Colonic mucosa (tissue), 4 donors: ENCODE measurements at regions not wholly inside any gene's neighbourhood (a gene's known extent, or its start where the extent isn't known, plus 50 kb on each side); places are given as distances from the start of the nearest gene placed in this dataset.
"Not testable (repeated sequence)": the region's sequence is repeated elsewhere in the genome, so short reads cannot be mapped to it uniquely, and the experiment has no call there.

ENCODE experiments used
- DNase-seq: peaks from one replicate; pipeline ENCODE4 v3.0.0-alpha.2; 2020
- H3K27ac ChIP-seq: fragments of 200-600 bp; one replicate; pipeline ENCODE4 v1.8.0; 2021
- H3K27me3 ChIP-seq: fragments of 200-600 bp; one replicate; pipeline ENCODE4 v1.8.0; 2021
- H3K36me3 ChIP-seq: fragments of 200-600 bp; one replicate; pipeline ENCODE4 v1.8.0; 2021
- H3K4me1 ChIP-seq: fragments of 200-600 bp; one replicate; pipeline ENCODE4 v1.8.0; 2021; ENCODE audit warnings: mild to moderate bottlenecking
- H3K4me3 ChIP-seq: fragments of 200-600 bp; one replicate; pipeline ENCODE4 v1.8.0; 2021
- H3K9ac ChIP-seq, 2 donors: one replicate each; pipeline ENCODE4 v1.7.0; 2013; ENCODE audit warnings: control low read depth in 2 of 2, low read depth in 2 of 2, low read length in 2 of 2
- H3K9me3 ChIP-seq: fragments of 200-600 bp; one replicate; pipeline ENCODE4 v1.8.0; 2021
- intact Hi-C: fragments of 100-400 bp; cut with DNase I; formaldehyde crosslinking; loops from one replicate; pipeline ENCODE4 v1.14.1; 2022
- TF ChIP-seq, protein P1 (sequence below): fragments of 200-600 bp; IDR thresholded peaks from one replicate; pipeline ENCODE4 v1.8.0; 2022; ENCODE audit warnings: antibody characterized with exemption, mild to moderate bottlenecking
- donor health status: healthy.
- donor health status: DM: no; HTN: no; CAD: no.
- donor health status: DM: no; HTN: no; CAD: no.

DNA sequence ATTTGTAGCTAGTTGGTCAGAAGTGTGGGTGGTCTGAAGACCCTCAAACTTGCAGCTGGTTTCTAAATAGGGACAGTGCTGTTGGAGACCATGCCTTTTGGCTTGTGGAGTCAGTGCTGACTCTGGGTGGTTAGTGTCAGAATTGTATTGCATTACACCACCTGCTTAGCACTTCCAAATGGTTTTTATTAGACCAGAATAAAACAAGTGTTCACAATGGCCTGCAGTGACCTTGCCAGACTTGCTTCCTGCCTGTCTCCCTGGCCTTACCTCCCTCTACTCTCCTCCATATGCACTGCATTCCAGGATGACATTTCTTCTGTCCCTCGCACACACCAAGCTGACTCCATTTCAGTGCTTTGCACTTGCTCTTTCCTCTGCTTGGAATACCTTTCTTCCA is 72.7 kb upstream of the CNIH3 start:
- no peak for DNase-seq
- Histone ChIP-seq H3K4me1 (no peaks in the 10 kb centered on the region), H3K9me3 (no peaks in the 10 kb centered on the region), H3K27me3 (no peaks in the 10 kb centered on the region), H3K27ac (no peak overlapping the region), H3K36me3 (no peaks in the 10 kb centered on the region), H3K9ac (no peak overlapping the region), H3K4me3 (no peak overlapping the region)
- intact Hi-C loops = no loop called here
- TF ChIP-seq, protein P1, sequence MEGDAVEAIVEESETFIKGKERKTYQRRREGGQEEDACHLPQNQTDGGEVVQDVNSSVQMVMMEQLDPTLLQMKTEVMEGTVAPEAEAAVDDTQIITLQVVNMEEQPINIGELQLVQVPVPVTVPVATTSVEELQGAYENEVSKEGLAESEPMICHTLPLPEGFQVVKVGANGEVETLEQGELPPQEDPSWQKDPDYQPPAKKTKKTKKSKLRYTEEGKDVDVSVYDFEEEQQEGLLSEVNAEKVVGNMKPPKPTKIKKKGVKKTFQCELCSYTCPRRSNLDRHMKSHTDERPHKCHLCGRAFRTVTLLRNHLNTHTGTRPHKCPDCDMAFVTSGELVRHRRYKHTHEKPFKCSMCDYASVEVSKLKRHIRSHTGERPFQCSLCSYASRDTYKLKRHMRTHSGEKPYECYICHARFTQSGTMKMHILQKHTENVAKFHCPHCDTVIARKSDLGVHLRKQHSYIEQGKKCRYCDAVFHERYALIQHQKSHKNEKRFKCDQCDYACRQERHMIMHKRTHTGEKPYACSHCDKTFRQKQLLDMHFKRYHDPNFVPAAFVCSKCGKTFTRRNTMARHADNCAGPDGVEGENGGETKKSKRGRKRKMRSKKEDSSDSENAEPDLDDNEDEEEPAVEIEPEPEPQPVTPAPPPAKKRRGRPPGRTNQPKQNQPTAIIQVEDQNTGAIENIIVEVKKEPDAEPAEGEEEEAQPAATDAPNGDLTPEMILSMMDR = no peak

DNA sequence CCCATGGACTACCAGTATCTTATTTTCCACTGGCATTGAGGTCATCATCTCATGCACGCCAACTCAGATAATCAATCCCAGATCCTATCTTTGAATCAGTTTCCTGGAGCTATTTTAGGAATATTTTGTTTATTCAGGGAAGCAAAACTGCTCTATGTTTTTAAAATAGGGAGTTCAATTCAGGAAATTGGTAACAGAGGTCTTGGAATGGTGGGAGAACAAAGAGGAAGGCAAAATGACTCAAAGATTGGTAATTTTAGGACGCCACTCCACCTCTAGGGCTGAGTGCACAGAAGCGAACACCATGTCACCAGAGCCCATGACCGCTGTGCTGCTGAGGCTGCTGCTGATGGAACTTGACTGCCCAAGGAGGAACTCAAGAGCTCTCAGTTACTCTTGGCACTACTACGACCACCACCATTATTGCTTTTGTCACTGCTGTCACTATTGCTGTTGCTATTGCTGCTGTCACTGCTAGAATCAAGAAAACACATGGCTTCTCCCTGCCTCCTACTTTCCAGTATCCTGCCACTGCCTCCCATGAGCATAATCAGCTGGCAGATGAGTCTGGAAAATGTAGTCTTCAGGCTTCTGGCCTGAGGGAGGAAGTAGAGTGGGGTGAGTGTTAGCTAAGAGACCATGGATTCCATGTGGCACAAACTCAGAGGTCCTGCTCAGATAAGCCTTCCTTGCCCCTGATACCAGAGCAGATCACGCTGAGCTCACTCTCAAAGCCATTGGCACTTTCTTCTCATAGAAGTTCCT is 71.6 kb upstream of the CNIH3 start:
- DNase-seq = no peak
- H3K36me3 ChIP-seq = no peaks in the 10 kb centered on the region
- H3K9me3 ChIP-seq = no peaks in the 10 kb centered on the region
- H3K27ac ChIP-seq = no peak overlapping the region
- H3K4me3 ChIP-seq = no peak overlapping the region
- TF ChIP-seq, protein P1 = no peak
- no peaks in the 10 kb centered on the region for H3K4me1 ChIP-seq
- H3K27me3 ChIP-seq = no peaks in the 10 kb centered on the region
- intact Hi-C loops = no loop called here
- H3K9ac ChIP-seq = no peak overlapping the region

DNA sequence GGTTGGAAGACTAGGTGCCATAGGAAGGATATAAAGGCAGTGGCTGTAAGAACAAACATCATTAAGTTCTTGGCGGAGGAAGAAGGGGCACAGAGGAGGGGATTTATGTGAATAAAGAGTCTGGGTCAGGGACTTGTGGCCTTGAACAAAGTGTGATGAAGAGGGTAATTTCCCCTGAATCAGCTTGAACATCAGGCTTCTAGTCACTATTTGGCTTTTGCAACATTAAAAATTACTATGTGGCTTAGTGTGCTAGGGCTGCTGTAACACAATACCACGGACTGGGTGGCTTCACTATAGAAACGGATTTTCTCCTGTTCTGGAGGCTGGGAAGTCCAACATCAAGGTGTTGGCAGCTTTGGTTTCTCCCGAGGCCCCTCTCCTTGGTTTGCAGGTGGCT is 70.5 kb upstream of the CNIH3 start:
- no peak for DNase-seq
- Histone ChIP-seq H3K9ac (no peak overlapping the region), H3K4me3 (no peak overlapping the region), H3K4me1 (no peaks in the 10 kb centered on the region), H3K9me3 (no peaks in the 10 kb centered on the region), H3K27ac (no peak overlapping the region), H3K36me3 (no peaks in the 10 kb centered on the region), H3K27me3 (no peaks in the 10 kb centered on the region)
- intact Hi-C loops = no loop called here
- TF ChIP-seq, protein P1 = no peak

DNA sequence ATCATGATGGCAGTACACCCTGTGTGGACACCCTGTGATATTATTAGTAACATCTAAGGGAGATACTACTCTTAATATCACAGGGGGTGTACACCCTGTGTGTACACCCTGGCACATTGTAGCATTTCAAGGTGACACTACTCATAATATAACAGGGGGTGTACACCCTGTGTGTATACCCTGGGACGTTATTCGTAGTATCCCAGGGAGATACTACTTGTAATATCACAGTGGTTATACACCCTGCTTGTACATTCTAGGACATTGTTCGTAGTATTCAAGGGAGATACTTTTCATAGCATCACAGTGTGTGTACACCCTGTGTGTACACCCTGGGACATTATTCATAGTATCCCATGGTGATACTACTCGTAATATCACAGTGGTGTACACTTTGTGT is 67.4 kb upstream of the CNIH3 start:
- Histone ChIP-seq H3K27me3 (no peaks in the 10 kb centered on the region), H3K27ac (no peak overlapping the region), H3K36me3 (no peaks in the 10 kb centered on the region), H3K9ac (no peak overlapping the region), H3K4me1 (no peaks in the 10 kb centered on the region), H3K4me3 (no peak overlapping the region), H3K9me3 (no peaks in the 10 kb centered on the region)
- intact Hi-C loops = no loop called here
- no peak for DNase-seq
- TF ChIP-seq, protein P1 = no peak

DNA sequence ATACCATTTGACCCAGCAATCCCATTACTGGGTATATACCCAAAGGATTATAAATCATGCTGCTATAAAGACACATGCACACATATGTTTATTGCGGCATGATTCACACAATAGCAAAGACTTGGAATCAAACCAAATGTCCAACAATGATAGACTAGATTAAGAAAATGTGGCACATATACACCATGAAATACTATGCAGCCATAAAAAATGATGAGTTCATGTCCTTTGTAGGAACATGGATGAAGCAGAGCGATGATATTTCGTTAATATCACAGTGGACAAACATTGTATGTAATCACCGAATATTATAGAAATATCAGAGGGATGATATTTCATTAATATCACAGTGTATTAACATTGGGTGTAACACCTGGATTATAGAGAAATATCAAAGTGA is 64.9 kb upstream of the CNIH3 start:
- H3K27me3 ChIP-seq, H3K36me3 ChIP-seq, DNase-seq, H3K4me3 ChIP-seq, H3K9ac ChIP-seq, H3K27ac ChIP-seq, intact Hi-C loops, H3K9me3 ChIP-seq, H3K4me1 ChIP-seq: not testable (repeated sequence)

DNA sequence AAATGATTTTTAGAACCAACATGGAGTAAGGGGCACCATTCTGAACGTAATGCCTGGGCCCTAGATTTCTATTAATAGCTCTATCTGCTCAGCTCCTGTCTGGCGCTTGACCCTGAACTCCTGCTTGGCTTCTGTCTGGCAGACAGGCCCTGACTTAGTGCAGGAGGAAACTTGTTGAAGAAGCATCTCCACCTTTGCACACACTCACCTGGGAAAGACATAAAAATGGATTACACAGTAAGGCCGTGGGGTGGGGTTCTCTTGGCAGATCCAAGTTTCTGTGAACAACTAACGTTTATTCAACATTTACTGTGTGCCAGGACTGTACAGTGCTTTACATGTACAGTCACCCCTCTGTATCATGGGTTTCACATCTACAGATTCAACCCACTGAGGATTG is 62.1 kb upstream of the CNIH3 start:
- TF ChIP-seq, protein P1 = no peak
- Histone ChIP-seq H3K36me3 (no peaks in the 10 kb centered on the region), H3K4me3 (no peak overlapping the region), H3K27me3 (no peaks in the 10 kb centered on the region), H3K9me3 (no peaks in the 10 kb centered on the region), H3K27ac (no peak overlapping the region), H3K9ac (no peak overlapping the region), H3K4me1 (no peaks in the 10 kb centered on the region)
- DNase-seq = no peak
- intact Hi-C loops = no loop called here
